HG02970 (cell line): ENCODE measurements at regions not wholly inside any gene's neighbourhood (a gene's known extent, or its start where the extent isn't known, plus 50 kb on each side); places are given as distances from the start of the nearest gene placed in this dataset.
"Not testable (repeated sequence)": the region's sequence is repeated elsewhere in the genome, so short reads cannot be mapped to it uniquely, and the experiment has no call there.

Experiments used
- ATAC-seq: cut with Tn5 transposase; IDR thresholded peaks from one replicate; pipeline ENCODE4 v1.9.1; 2021; ENCODE audit warnings: mild to moderate bottlenecking, moderate library complexity, moderate number of reproducible peaks; ENCODE audit not compliant: unreplicated experiment, low FRiP score

- no peak for ATAC-seq
Measured at GRCh38 chr3:110495201-110495927, 576.3 kb upstream of the NECTIN3 start.

DNA sequence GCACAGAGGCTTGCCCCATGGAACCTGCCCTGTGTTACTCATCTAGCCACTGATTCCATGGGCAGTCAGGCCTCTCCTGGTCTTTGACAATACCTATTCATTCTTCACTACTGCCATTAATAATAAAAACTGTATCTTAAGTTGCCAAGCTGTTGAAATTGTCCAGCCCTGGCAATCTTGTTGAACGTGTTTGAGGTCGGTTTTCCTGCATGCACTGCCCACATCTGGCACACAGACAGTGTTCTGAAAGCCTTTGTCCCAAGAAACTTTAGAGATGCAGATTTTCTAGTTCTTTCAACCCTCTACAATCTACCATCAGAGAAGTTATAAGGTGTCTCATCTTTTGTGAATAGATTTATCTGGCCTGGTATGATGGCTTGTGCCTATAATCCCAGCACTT is 567.2 kb upstream of the NECTIN3 start:
- ATAC-seq: no peak

GRCh38 chr3:110504901-110505300 is 566.7 kb upstream of the NECTIN3 start:
- ATAC-seq: no peak

- no peak for ATAC-seq
Measured at GRCh38 chr3:110506890-110507289, 564.7 kb upstream of the NECTIN3 start.

DNA sequence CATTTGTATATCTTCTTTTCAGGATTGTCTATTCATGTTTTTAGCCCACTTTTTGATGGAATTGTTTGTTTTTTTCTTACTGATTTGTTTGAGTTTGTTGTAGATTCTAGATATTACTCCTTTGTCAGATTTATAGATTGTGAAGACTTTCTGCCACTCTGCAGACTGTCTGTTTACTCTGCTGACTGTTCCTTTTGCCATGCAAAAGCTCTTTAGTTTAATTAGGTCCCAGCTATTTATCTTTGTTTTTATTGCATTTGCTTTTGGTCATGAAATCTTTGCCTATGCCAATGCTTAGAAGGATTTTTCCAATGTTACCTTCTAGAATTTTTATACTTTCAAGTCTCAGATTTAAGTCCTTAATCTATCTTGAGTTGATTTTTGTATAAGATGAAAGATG is 564.0 kb upstream of the NECTIN3 start:
- not testable (repeated sequence) for ATAC-seq

DNA sequence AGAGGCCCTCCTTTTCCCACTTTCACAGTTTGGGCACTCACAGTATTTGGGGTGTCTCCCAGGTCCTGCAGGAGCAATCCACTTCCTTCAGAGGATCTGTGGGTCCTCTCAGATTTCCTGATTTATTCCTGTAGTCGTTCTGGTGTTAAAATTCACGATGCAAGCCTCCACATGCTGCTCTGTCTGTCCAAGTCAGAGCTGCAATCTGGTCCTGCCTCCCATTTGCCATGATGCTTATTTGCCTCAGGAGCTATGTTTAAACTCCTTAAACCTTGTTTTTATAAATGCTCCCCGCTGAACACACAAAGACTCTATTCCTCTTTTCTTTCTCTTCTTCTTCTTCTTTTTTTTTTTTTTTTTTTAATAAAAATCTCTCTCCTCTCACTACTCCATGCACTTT is 558.7 kb upstream of the NECTIN3 start:
- no peak for ATAC-seq

DNA sequence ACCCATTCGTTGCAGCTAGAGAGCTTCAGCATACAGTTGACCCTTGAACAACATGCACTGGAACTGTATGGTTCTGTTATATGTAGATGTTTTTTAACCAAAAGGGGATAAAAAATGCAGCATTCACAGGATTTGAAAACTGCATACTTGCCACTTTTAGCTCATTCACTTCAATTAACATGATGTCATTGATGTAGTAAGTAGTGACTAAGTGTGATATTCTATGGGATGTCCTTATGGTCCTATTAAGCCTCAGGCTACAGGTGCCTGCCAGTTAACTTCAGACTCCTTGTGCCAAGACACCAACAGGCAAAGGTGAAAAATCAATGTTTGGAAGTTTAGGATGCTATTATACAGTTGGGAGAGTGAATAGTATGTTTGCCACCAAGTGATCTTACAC is 553.6 kb upstream of the NECTIN3 start:
- ATAC-seq: no peak

DNA sequence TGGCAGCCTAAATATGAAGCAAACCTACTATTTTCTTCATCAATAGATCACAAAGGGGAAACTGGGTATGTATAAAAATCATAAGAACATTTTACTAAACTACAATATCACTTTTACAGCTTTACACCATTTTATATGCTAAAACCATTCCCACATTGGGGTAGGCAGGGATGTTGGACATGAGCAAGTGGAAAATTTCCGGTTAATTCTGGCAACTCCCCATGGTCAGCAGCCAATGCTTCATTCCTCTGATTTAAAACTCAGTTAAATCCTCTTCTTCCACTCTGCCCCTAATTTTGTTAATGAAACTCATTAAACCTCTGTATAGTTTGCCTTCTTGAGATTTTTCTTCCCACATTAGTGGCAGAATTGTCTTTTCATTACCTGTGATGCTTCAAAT is 552.5 kb upstream of the NECTIN3 start:
- no peak for ATAC-seq

- ATAC-seq: no peak
Measured at GRCh38 chr3:110521019-110521418, 550.6 kb upstream of the NECTIN3 start.

DNA sequence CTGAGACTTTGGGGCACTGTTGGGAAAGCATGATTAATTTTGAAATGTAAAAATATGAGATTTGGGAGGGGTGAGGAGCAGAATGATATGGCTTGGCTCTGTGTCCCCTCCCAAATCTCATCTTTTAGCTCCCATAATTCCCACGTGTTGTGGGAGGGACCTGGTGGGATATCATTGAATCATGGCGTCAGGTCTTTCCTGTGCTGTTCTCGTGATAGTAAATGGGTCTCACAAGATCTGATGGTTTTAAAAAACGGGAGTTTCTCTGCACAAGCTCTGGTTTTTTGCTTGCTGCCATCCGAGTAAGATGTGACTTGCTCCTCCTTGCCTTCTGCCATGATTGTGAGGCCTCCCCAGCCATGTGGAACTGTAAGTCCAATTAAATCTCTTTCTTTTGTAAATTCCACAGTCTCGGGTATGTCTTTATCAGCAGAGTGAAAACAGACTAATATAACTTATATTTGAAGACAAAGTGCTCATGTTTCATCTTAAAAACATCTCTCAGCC is 546.0 kb upstream of the NECTIN3 start:
- not testable (repeated sequence) for ATAC-seq

DNA sequence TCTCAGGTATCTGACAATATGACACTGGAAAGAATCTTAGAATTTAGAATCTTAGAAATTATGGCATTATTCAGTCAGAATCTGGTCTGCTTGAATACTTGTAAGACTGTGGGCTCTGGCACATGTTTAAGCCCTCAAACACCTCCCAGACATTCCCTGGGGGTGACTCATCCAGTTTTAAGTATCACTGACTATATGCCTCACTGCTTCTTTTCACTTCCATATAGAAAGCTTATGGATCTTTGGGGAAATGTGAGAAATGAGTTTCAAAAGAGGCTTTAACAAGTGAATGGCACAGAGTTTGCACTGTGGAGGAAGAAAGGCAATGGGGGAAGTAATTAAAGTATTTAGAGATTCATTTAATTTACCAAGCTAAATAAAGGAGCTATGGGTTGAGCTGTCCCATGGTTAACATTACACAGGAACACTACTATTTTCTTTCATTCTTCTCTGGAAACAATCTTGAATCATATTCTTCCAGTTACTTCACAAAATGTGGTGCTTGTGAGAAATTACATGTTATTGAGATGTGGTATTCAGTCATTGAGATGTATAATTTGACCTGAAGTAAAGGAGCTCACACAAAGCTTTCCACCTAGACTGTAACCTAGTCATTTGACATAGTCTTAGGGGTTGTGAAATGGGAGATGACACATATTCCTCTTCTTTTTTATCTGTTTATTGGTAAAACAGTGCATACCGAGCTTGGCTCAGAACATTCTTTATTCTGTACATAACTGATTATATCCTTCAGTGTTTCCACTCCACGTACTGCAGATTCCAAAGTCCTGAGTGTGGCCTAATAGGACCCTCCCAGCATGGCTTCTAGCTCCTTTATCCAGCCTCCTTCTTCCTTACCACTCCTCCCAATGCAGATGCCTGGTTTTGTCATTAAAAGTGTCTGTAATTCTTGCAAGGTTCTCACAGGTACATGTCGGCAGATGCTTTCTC is 544.6 kb upstream of the NECTIN3 start:
- ATAC-seq: no peak

DNA sequence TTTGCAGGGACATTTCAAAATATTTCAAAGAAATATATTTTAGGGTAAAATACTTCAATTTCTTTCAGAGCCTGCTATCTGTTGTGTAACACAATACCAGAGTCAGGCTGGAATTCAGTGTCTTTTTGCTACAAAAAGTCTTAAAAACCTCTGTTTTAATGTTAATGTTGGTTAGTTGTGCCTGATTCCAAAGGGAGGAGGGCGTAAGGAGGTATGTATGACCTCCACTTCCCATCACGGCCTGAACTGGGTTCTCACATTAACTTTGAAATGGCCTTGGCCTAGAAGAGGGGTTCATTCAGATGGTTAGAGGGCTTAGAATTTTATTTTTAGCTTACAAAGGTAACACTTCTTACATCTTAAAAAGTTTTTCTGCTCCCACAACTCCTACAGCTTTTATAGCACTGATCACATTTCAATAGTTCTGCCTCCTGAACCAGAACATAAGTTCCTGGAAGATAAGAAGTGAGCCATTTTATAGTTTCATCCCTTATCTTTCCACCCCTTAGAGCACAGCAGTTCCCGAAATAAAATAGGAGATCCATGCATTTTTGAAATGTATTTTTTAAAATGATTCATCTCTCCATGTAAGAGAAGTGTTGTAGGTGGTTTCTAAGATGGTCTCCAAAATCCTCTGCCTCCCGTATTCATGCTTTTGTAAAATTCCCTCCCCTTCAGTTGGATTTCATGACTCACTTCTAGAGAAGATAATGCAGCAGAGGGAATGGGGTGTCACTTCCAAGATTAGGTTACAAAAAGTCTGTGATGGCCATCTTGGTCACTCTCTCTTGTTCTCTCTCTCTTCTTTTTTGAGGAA is 543.1 kb upstream of the NECTIN3 start:
- ATAC-seq: no peak

- no peak for ATAC-seq
Measured at GRCh38 chr3:110530902-110531301, 540.7 kb upstream of the NECTIN3 start.

DNA sequence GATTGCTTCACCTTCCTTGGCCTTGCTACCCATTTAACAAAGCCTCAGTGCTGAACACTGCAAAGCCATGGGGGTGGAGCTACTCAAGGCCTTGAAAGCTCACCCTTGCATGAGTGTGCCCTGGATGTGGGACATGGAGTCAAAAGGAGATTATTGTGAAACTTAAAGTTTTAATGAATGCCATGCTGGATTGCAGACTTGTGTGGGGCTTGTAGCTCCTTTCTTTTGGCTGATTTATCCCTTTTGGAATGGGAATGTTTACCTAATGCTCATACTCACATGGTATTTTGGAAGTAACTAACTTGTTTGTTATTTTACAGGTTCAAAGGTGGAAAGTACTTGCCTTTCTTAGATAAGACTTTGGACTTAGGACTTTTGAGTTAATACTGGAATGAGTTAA is 538.5 kb upstream of the NECTIN3 start:
- no peak for ATAC-seq

- ATAC-seq: no peak
Measured at GRCh38 chr3:110542552-110543150, 529.0 kb upstream of the NECTIN3 start.

GRCh38 chr3:110544730-110545129 is 526.9 kb upstream of the NECTIN3 start:
- no peak for ATAC-seq

DNA sequence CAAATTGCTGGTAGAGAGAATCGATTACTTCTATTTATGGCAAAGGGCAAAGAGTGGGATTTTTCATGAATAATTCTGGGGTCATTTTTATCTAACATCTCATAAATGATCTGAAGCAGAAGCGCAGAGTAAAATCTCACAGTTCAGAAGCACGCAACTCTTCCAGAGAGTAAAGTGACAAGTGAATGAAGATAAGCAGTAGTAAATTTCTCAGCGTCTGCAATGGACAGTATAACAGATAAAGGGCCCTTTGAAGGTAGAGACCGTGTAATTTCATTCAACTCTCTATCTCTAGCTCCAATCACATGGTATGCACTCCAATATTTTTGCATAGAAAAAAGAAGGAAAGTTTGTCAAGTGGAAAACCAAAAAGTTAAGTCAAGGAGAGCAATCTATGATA is 521.1 kb upstream of the NECTIN3 start:
- ATAC-seq: no peak

- ATAC-seq: no peak
Measured at GRCh38 chr3:110562621-110563020, 509.0 kb upstream of the NECTIN3 start.

DNA sequence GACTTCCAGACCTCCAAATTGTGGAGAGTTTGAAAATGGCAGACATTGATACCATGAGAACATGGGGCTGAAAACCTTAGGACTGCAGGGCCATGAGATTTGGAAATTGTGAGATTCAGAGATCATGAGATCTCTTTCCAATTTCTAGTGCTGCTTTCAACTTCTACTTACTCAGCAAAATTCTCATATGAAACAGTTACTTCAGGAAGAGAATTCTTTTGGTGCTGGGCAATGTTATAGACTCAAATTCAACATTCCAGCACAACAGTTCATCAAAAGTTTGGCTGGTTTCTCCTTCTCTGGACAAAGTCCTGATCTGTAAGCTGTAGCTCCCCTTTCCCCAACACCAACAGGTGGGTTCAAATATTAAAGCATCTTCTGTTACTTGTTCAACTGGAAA is 506.9 kb upstream of the NECTIN3 start:
- ATAC-seq: no peak

DNA sequence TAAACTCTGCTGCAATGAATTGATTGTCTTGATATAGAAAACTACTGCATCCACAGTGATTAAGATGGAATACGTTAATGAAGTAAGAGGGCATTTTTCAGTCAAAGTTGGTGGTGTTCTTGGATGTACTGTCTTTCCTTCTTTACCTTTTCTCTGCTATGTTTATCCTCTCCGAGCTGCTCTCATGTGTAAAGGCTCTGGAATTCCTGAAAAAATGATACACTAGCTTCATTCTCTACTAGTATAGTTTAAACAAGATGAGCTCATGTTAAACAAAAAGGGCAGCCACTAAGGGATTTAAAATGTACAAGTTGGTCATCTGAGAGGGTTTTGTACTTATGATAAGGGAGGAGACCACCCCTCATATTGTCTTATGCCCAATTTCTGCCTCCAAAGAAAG is 504.6 kb upstream of the NECTIN3 start:
- no peak for ATAC-seq
